ENCODE measurements at regions not wholly inside any gene's neighbourhood (a gene's known extent, or its start where the extent isn't known, plus 50 kb on each side); places are given as distances from the start of the nearest gene placed in this dataset.

DNA sequence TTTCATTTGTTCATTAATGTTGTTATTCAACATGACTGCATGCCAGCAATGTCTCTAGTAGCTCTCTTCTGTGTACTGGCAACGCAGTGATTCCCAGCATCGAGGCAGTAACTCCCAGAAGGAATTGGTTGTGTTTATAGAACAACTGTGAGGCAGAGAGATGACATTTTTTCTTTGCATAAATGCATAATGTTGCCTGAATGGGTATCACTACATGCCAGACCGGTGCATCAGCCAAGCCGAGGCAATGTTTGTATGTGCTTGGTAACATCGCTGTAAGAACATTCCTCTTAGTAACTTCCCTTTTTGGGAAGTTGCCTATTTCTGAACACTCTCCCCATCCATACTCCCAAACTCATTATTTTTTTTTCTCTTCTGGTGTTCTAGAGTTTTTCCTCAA, 182.9 kb downstream of the HTR7 start:
- DNase-seq (ENCODE audit: low read depth in 2 of 2): no peak

DNA sequence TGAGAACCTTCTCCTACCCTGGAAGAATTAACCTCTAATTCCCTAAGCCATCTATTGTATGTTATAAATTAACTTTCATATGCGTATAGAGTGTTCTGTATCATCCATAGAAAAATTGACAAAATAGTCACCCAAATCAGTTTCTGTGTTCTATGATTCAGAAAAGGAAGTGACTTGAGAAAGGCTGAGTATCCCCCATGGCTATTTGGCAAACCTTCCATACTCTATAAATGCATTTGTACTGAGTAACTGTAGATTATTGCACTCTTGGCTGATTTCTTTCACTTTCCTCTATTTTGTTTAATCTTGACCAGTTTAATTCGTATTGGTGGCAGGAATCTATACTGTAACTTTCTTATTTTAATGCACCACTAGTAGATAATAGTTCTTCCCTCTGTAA, 182.2 kb downstream of the HTR7 start:
- DNase-seq (ENCODE audit: low read depth in 2 of 2): no peak
